Neuron (in vitro differentiated cells): ENCODE measurements at regions not wholly inside any gene's neighbourhood (a gene's known extent, or its start where the extent isn't known, plus 50 kb on each side); places are given as distances from the start of the nearest gene placed in this dataset.

Experiments used
- H2AFZ ChIP-seq: one replicate; pipeline ENCODE4 v1.6.1; 2013; ENCODE audit warnings: low read depth, mild to moderate bottlenecking, inconsistent platforms, low read length, moderate library complexity
- H3K27me3 ChIP-seq: one replicate; pipeline ENCODE4 v1.6.1; 2013; ENCODE audit warnings: low read length; ENCODE audit not compliant: insufficient read depth
- H3K36me3 ChIP-seq: one replicate; pipeline ENCODE4 v1.6.1; 2013; ENCODE audit warnings: low read length; ENCODE audit not compliant: insufficient read depth
- H3K4me1 ChIP-seq: one replicate; pipeline ENCODE4 v1.6.1; 2013; ENCODE audit warnings: low read length; ENCODE audit not compliant: insufficient read depth
- H3K4me3 ChIP-seq: 2 replicates; pipeline ENCODE4 v1.5.1; 2013; ENCODE audit warnings: mild to moderate bottlenecking, low read length, moderate library complexity
- H3K9me3 ChIP-seq: one replicate; pipeline ENCODE4 v1.6.1; 2013; ENCODE audit warnings: low read length

GRCh38 chrX:10897768-10898167 is 213.4 kb upstream of the HCCS start:
- Histone ChIP-seq H3K4me3 (no peak overlapping the region), H3K9me3 (no peaks in the 10 kb centered on the region)

GRCh38 chrX:10900585-10901289 is 210.4 kb upstream of the HCCS start:
- H3K4me1 ChIP-seq: no peaks in the 10 kb centered on the region
- no peak overlapping the region for H3K4me3 ChIP-seq
- no peaks in the 10 kb centered on the region for H3K27me3 ChIP-seq
- no peak overlapping the region for H2AFZ ChIP-seq
- no peaks in the 10 kb centered on the region for H3K9me3 ChIP-seq
- no peaks in the 10 kb centered on the region for H3K36me3 ChIP-seq

More at GRCh38 chrX:10897768-10898167, 213.4 kb upstream of the HCCS start:
- no peaks in the 10 kb centered on the region for H3K27me3 ChIP-seq
- H3K4me1 ChIP-seq: no peaks in the 10 kb centered on the region
- H3K36me3 ChIP-seq: no peaks in the 10 kb centered on the region
- no peak overlapping the region for H2AFZ ChIP-seq

DNA sequence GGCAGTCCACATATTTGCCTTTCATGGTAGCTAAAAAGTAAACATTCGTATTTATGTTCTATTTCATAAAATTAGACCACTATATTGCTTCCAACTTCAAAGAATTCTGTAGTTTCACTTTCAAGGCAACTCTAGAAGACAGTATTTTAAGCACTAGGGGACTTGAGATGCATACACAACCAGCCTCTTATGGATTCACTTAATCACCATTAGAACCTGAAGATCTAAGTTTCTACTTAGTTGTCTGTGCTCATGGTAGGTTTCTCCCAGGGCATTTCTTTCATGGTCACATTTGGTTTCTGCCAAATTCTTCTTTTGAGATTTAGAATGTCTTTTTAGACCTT is 209.9 kb upstream of the HCCS start:
- Histone ChIP-seq H2AFZ (no peak overlapping the region), H3K36me3 (no peaks in the 10 kb centered on the region), H3K4me1 (no peaks in the 10 kb centered on the region), H3K27me3 (no peaks in the 10 kb centered on the region), H3K9me3 (no peaks in the 10 kb centered on the region), H3K4me3 (no peak overlapping the region)

GRCh38 chrX:10902001-10902400 is 209.1 kb upstream of the HCCS start:
- Histone ChIP-seq H3K4me3 (no peak overlapping the region), H3K27me3 (no peaks in the 10 kb centered on the region), H3K36me3 (no peaks in the 10 kb centered on the region), H3K4me1 (no peaks in the 10 kb centered on the region), H3K9me3 (no peaks in the 10 kb centered on the region), H2AFZ (no peak overlapping the region)

DNA sequence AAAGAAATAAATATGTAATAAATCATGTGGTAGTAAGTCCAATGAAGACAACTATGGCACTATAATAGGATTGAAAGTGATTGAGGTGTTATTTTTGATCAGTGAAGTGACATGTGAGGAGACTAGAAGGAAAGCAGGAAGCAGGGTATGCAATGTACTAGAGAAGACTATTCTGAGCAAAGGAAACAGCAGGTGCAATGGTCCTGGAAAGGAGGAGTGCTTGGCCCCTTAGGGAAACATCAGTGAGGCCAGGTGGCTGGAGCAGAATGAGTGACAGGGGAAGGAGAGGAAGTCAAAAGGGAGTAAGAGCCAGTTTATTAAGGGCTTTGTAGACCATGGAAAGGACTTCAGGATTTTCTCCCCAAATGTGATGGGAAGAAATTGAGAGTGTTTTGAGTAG is 207.6 kb upstream of the HCCS start:
- no peaks in the 10 kb centered on the region for H3K36me3 ChIP-seq
- no peak overlapping the region for H2AFZ ChIP-seq
- H3K4me1 ChIP-seq: no peaks in the 10 kb centered on the region
- H3K9me3 ChIP-seq: no peaks in the 10 kb centered on the region
- no peak overlapping the region for H3K4me3 ChIP-seq
- no peaks in the 10 kb centered on the region for H3K27me3 ChIP-seq

DNA sequence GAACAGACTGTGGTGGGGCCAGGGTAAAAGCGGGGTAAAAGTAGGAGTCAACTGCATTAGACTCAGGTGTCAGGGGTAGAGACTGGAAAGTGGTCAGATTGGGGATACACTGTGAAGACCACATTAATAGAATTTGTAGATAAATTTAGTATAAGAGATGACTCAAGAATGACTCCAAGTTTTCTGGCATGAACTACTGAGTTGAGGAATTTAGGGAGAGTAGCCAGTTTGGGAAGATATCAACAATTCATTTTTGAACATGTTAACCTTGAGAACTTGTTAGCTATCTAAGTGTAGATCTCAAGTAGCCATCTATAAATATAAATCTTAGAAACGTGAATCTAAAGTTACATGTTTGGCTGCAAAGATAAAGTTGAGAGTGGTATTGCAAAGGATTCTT is 206.9 kb upstream of the HCCS start:
- Histone ChIP-seq H2AFZ (no peak overlapping the region), H3K4me3 (no peak overlapping the region), H3K36me3 (no peaks in the 10 kb centered on the region), H3K4me1 (no peaks in the 10 kb centered on the region), H3K9me3 (no peaks in the 10 kb centered on the region), H3K27me3 (no peaks in the 10 kb centered on the region)

DNA sequence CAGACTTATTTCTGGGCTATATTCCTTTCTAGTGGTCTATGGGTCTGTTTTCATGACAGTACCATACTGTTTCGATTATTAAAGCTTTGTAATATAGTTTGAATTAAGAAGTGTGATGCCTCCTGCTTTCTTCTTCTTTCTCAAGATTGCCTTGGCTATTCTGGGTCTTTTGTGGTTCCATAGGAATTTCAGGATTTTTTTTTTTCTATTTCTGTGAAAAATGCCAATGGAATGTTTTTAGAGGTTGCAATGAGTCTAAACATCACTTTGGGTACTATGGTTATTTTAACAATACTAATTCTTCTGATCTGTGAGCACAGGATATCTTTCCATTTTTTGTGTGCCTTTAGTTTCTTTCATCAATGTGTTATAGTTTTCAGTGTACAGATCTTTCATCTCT is 204.3 kb upstream of the HCCS start:
- Histone ChIP-seq H3K4me1 (no peaks in the 10 kb centered on the region), H3K27me3 (no peaks in the 10 kb centered on the region), H2AFZ (no peak overlapping the region), H3K36me3 (no peaks in the 10 kb centered on the region), H3K9me3 (no peaks in the 10 kb centered on the region), H3K4me3 (no peak overlapping the region)

DNA sequence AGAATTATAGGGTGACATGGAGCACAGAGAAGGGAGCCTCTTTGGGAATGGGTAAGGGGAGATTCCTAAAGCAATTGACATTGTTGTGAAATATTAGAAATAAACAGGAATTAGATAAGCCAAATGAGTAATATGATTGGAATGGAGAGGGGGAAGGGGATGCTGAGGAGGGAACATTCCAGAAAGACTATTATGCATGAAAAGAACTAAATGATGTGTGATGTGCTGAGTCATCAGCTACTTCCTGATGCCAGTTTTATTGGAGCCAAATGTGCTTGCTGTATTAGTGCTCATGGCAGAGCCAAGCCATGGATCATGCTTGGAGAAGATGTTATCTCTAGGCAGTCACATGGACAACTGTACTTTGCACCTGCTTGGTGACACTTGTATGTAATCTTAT is 189.0 kb upstream of the HCCS start:
- Histone ChIP-seq H3K4me1 (no peaks in the 10 kb centered on the region), H3K36me3 (no peaks in the 10 kb centered on the region), H3K27me3 (no peaks in the 10 kb centered on the region), H3K9me3 (no peaks in the 10 kb centered on the region), H3K4me3 (no peak overlapping the region), H2AFZ (no peak overlapping the region)

GRCh38 chrX:10922835-10923234 is 188.3 kb upstream of the HCCS start:
- Histone ChIP-seq H2AFZ (no peak overlapping the region), H3K36me3 (no peaks in the 10 kb centered on the region), H3K4me1 (no peaks in the 10 kb centered on the region), H3K4me3 (no peak overlapping the region), H3K9me3 (no peaks in the 10 kb centered on the region), H3K27me3 (no peaks in the 10 kb centered on the region)

GRCh38 chrX:10923466-10923865 is 187.7 kb upstream of the HCCS start:
- Histone ChIP-seq H3K27me3 (no peaks in the 10 kb centered on the region), H3K4me1 (no peaks in the 10 kb centered on the region), H3K36me3 (no peaks in the 10 kb centered on the region), H3K9me3 (no peaks in the 10 kb centered on the region), H3K4me3 (no peak overlapping the region), H2AFZ (no peak overlapping the region)

- no peaks in the 10 kb centered on the region for H3K9me3 ChIP-seq
Measured at GRCh38 chrX:10926404-10926803, 184.7 kb upstream of the HCCS start.

DNA sequence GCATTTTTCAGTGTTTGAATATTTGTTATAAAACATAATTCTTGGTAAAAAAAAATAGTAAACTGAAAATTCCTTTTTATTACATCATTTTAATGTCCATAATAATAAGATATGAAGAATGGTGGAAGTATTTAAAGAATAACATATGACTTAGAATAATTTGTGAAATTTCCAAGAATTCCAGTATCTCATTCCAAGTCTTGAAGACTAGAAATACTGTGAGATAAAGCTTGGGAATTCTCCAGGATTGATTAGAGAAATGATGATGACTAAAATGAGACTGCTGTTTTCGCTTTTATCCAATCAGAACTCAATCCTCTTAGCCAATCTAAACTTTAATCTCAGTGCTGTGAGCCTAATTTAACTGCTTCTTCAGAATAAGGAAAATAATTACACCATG is 184.2 kb upstream of the HCCS start:
- Histone ChIP-seq H3K4me3 (no peak overlapping the region), H3K4me1 (no peaks in the 10 kb centered on the region), H3K27me3 (no peaks in the 10 kb centered on the region), H3K9me3 (no peaks in the 10 kb centered on the region), H3K36me3 (no peaks in the 10 kb centered on the region), H2AFZ (no peak overlapping the region)

More at GRCh38 chrX:10926404-10926803, 184.7 kb upstream of the HCCS start:
- Histone ChIP-seq H3K4me1 (no peaks in the 10 kb centered on the region), H3K36me3 (no peaks in the 10 kb centered on the region), H3K27me3 (no peaks in the 10 kb centered on the region), H2AFZ (no peak overlapping the region), H3K4me3 (no peak overlapping the region)

- Histone ChIP-seq H3K9me3 (no peaks in the 10 kb centered on the region), H3K36me3 (no peaks in the 10 kb centered on the region), H2AFZ (no peak overlapping the region), H3K4me1 (no peaks in the 10 kb centered on the region), H3K4me3 (no peak overlapping the region), H3K27me3 (no peaks in the 10 kb centered on the region)
Measured at GRCh38 chrX:10929747-10930146, 181.4 kb upstream of the HCCS start.

DNA sequence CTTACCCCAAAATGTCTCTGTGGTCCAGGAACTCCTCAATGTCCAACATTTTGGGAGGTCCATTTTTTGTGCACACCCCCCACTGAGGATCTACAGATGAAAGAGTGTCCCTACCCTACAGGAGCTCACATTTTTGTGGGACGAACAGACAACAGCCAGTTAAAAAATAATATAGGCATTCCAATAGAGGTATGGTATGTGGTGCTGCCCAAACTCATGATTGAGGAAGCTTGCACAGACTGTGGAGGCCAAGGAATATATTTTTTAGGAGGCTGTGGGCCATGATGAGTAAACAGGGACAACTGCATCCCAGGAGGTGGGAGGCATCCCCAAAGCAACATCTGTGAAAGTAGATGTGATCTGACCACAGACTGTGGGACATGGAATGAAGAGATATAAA is 181.0 kb upstream of the HCCS start:
- no peaks in the 10 kb centered on the region for H3K27me3 ChIP-seq
- H3K4me3 ChIP-seq: no peak overlapping the region
- H3K4me1 ChIP-seq: no peaks in the 10 kb centered on the region
- H3K36me3 ChIP-seq: no peaks in the 10 kb centered on the region
- no peaks in the 10 kb centered on the region for H3K9me3 ChIP-seq
- no peak overlapping the region for H2AFZ ChIP-seq
